RKO (cell line): ENCODE measurements at regions not wholly inside any gene's neighbourhood (a gene's known extent, or its start where the extent isn't known, plus 50 kb on each side); places are given as distances from the start of the nearest gene placed in this dataset.
A peak's percentile ranks its signal among the peaks of the same experiment; 100 is the strongest.

Source experiments
- DNase-seq: peaks from one replicate; pipeline ENCODE4 v3.0.0-alpha.2; 2016; ENCODE audit warnings: low spot score

DNA sequence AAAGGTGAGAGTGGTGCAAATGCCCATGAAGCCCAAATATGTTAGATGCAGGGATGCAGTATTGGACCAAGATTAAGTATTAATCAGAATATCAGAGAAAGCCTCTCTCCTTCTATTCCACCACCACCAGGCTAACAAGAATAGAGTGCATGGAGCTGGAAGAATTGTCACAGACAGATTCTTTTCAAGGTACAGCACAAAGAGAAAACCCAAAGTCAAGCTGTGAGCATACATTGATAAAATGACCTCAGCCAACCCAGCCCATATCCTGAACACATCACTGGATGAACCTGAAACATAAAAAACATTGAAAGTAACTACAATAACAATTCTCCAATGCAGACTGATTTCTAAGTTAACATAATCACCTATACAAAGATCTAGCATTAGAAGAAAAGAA, 445.7 kb upstream of the NETO1 start:
- DNase-seq, result no peak

DNA sequence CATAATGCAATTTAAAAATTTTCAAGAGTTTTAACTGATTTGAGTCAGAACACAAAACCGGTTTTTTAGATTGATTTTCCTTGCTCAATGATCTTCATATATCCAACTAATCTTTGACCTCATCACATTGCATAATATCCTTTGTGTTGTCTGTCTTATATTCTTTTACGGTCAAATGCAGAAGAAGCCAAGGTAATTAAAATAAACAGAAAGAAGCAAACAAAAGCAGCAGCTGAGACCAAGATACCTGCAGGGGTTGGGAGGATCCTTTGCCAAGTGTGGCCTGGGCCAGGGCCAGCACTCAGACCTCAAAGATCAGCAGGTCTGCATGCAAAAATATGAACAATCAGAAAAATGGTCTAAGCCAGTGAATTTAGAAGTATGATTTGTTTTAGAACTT, 428.9 kb upstream of the NETO1 start:
- no peak for DNase-seq

DNA sequence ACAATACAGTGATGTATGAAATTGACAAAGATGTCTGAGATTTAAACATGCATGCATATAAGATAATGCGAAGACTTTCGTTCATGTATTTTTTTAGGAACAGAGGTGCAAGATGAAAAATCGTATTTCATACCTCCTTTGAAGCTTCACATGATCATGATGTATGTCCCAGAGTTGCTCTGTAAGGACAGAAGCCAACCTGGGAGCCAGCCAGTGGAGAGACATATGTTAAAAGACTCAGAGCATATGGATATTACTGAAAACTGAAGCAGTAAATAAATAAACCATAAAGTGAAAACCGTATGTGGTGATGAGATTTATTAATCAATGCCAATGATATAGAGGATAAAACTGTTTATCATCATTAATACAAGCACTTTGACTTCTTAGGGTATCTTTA, 424.4 kb upstream of the NETO1 start:
- no peak for DNase-seq

DNA sequence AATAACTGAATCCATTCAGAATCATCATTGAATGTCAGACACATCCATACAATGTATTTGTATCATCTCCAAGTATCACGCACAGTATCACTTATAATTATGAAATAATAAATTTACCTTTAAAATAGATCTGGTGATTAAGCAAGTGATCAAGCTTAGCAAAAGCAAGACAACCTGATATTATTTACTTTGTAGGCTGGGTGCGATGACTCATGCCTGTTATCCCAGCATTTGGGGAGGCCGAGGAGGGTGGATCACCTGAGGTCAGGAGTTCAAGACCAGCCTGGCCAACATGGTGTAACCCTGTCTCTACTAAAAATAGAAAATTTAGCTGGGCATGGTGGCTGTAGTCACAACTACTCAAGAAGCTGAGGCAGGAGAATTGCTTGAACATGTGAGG, 421.0 kb upstream of the NETO1 start:
- DNase-seq, result no peak

DNA sequence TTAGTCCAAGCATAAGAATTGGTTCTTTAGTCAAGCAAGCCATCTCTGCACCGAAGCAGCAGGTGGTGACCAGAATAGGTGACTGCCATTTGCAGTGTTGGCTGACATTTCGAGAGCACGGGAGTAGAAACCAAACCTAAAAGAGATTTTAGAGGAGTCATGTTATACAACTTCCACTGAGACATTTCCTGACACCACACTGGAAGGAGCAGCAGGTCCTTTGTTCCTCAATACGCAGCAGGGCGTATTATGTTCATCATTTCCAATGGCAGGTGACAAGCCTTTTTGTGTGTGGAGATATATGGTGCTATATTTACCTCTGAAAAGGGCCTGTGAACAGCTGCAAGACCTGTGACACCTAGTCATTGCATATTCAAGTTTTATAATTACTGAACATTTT, 418.8 kb upstream of the NETO1 start:
- DNase-seq, result no peak

DNA sequence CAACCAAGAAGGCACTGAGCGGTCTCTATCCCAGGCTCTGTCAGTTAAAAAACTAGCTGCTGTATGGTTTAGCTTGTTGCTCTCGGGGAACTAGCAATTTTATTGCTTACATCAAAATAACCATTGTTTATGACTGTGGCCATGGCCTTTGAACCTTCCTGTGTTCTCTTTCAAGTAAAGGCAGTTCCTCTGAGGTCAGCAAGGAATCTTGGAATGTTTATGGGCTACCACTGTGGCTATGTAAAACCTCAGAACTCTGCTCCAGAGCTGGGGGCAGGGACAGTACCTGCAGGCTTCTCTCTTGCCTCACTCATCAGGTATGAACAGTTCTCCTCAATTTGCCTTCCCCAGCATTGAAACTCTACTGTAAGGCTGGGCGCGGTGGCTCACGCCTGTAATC, 416.0 kb upstream of the NETO1 start:
- no peak for DNase-seq

DNA sequence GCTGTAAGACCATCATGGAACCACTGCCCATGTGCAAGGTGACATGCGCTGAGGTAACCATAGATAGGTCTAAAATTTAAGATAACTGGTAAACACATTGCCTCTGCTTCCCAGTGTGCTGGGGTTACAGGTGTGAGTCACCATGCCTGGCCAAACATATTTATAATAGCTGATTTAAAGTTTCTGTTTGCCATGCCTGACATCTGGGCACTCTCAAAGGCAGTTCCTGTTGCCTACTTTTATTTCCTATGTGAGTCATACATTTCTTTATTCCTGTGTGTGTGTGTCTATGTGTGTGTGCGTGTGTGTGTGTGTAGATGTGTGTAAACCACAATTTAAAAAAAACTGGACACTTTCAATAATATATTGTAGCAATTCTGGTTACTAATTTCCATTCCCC, 415.2 kb upstream of the NETO1 start:
- DNase-seq, result no peak

DNA sequence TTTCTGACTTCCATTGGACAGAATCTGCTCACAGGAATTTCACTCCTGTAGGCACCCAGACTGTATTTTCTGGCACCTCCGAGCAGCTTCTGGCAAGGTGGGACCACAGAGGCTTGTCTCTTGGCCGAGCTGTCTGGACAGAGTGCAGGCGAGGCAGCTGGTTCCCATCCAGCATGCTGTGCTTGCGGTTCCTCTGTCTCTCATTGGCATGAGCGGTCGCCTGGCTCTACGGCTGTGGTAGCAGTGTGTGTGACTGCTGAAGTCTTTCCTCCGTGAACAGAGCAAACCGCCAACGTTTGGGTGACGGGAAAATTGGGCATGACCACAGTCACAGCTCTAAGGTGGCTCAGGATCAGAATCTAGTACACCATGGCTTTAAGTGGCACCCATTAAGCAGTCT, 411.7 kb upstream of the NETO1 start:
- DNase-seq, result no peak

DNA sequence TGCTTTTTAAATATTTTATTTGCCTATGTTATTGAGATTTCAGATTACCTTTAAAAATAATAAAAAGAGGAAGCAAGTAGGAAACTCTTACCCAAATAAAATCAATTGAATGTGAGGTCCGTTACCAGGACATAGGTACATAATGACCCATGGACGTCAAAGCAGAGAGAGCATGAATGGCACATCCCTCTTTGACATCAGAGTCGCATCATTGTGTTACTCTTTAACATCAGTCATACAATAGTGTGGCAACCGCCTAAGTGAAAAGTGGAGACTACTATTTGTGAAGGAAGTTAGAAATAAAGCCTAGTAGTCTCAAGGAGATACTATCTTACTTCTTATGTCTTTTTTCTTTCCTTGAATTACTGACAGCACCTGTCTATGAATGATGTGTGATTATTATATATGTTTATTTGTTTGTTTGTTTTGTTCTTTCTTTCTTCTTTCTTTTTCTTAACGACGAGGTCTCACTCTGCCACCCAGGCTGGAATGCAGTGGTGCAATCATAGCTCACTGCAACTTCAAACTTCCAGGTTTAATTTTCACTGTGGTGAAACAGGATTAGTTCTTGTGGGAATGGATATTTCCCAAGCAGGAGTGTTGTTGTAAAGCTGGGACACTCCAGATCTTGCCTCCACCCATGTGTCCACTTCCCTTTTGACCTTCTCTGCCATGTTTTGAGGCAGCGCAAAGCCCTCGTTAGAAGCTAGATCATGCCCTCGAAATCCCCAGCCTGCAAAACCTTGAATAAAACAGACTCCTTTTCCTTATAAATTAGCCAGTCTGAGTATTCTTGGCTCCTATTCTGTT, 407.2 kb upstream of the NETO1 start:
- DNase-seq, result no peak

DNA sequence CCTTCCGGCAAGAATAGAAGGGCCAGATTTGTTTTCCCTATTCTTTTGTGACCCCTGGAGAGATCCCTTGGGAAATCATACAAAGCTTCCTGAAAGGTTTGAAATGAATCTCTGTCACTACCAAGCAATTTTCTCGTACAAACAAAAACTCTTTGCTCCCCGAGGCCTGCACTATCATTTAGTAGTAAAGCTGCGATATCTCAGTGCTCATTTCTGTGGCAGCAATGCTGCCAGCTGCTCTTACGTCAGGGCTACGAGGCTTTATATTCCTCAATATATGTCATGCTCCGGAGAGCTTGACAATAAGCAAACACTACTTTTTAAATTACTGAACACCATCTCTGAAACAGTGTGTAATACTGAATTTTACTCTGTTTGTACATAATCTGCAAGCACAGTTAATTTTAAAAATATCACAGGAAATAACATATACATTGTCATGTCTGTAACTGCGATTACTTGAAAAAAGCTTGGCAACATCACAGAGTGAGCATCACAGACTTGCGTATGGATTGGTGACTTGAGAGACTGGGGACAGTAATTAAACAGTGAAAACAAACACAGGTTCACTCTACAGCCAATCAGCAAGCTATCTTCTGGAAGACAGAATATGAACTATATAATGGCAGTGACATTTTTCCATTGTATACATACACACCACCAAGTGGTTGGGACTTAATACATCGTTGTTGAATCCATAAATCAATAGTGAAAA, 403.3 kb upstream of the NETO1 start:
- no peak for DNase-seq

DNA sequence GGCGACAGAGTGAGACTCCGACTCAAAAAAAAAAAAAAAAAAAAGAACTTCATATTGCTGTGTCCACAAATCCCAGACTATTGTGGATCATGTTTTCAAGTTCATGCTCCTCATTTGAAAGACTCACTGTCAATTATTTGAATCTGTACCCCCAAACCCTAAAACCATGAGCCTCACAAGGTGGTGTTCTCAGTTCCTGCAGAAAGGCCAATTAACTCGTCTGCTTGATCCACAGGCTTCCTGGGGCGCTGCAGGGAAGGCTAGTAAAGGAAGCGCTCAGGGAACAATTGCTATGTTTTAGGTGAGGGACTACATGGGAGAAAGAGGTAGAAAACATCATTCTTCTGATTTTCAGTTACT, 396.8 kb upstream of the NETO1 start:
- no peak for DNase-seq

DNA sequence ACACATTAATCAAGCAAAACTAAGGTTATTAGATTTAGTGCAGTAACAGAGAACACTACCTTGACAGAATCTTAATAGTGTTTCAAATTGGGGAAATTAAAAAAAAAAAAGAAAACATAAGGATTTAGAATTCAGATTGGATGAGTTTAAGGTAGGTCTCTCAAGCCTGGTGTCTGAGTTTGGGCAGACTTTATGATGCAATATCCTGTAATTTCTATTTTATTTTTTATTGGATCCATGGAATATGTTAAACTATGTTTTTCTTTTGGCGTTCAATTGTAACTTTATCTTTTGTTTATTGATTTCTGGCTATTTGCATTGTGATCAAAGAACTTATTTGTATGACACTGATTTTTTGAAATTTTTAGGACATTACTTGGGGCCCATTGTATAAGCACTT, 394.1 kb upstream of the NETO1 start:
- DNase-seq, result no peak

DNA sequence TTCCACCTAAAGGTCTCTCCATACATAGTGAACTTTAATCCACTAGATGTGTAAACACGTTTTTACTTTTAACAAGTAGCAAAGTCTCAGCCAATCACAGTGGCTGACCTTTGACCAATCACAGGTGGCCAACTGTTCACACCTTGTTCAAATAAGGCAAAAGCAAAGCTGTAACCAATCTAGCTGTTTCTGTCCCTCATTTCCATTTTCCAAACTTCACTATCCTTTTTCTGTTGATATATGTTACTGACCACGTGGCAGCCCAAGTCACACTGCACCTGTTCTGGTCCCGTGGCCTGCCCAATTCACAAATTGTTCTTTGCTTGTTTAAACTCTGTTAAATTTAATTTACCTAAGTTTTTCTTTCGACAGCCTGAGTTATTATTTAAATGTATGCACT, 393.5 kb upstream of the NETO1 start:
- no peak for DNase-seq

DNA sequence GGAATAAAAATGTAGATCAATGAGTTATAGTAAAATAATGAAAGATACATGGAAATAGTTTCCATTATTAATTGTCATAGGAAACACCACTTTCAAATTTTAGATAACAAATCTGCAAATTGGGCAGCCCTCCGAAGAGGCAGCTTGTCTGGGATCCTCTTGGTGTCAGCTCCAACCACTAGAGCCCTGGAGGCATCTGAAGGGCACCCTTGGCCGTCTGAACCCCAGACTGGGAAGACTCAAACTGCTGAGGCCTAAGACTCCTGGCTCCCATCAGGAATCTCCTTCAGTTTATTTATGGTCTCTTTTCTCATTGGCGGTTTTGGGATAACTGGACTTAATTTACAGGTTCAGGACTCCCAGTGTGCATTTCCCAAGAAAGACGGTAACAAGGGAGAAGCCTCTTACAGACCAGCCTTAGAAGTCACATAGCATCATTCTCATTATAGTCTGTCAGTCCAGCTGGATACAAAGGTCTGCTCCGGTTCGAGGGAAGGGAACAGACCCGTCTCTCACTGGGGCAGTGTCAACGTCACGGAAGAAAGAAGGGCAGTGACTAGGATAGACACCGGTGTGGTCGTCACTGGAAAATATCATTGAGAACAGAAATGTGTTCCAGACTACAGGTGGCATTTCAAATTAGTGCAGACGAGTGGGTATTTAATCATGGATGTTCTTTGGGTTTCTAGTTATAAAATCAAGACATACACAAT, 390.7 kb upstream of the NETO1 start:
- DNase-seq, result no peak

DNA sequence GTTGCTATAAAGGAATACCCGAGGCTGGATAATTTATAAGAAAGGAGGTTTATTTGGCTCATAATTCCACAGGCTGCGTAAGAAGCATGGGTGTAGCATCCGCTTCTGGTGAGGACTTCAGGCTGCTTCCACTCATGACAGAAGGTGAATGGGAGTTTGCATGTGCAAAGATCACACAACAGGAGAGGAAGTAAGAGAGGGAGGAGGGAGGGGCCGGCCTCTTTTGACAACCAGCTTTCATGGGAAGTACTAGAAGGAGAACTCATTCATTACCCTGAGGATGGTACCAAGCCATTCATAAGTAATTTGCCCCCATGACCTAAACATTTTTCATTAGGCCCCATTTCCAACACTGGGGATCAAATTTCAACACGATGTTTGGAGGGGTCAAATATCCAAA, 386.8 kb upstream of the NETO1 start:
- no peak for DNase-seq

DNA sequence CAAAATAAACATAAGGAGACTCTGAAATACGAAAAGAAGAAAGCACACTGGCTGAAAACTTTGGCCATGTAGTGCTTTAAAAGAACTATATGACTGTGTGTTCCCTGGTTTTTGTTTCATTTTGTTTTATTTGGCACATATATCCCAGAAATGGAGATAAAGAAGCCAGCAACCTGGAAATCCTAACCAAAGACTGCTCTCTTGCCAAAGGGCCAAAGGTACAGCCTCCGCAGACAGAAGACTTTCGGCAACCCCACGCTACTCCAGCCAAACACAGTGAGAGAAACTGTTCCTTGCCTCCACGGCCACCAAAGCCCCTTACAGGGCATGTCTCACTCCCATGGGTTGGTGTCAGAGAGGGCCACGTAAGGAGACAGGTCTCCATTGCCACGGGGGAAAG, 381.2 kb upstream of the NETO1 start:
- no peak for DNase-seq

DNA sequence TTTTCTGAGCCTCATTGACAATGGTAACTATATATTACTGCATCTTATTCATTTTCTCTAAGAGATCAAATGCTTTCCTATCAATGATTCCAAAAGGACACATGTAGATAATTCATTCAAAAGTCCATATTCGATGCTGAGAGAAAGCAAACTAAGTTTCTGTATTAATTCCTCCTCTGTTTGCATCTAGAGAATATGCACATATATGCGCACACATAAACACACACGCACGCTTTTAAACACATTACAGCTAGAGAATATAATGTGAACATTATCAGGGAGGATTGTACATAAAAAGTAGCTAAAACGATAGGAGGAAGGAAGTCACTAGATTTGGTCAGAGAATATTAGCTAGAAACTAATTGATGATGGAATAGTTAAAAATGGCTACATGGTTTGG, 379.0 kb upstream of the NETO1 start:
- no peak for DNase-seq

DNA sequence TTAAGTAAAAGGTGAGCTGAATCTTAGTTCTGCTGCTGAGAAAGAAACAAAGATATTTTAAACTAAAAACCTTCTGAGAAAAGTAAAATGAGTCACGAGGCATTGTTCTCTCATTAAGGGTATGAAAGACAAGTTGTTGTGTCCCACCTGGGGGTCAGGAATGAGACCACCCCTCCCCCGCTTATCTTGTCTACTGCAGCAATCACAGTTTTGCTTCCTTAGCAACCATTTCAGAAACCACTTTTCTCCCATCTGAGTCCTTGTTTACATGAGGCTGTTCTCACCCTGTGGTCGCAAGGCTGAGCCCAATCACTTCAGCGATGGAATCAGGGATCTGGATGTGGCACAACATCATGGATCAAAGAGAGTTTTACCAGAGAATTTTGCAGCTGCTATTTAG, 377.6 kb upstream of the NETO1 start:
- DNase-seq, result no peak

DNA sequence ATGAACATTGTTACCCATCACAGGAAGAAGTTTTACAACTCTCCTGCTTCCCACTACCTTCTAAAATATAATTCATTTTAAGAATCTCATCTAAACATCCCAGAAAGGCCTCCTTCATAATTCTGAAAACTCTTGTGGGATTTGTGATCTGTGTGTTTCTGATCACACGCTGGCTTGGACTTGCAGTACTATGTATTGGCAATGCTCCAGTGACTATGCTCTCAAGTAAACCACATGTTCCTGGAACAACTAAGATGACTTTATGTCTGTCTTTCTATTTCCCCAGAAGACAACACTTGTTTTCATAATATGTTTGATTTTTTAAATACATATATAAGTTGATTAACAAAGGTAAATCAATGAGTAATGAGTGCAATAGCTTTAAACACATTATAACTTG, 376.6 kb upstream of the NETO1 start:
- no peak for DNase-seq

DNA sequence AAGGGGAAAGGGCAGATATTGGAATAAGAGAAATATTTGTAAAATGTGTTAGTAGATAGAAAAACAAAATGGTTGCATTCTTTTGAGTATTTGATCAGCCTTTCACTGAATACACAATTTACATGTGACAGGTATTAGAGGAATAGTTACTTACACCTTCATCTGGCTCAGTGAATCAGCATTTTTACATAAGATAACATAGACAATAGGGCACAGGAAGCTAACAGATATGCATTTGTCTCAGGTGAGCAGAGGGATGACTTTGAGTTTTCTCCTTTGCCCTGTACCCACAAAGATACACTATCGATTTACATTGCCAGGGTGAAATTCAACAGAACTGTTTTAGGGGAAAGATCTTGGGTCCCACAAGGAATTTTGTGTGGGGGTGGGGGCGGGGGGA, 373.1 kb upstream of the NETO1 start:
- no peak for DNase-seq

DNA sequence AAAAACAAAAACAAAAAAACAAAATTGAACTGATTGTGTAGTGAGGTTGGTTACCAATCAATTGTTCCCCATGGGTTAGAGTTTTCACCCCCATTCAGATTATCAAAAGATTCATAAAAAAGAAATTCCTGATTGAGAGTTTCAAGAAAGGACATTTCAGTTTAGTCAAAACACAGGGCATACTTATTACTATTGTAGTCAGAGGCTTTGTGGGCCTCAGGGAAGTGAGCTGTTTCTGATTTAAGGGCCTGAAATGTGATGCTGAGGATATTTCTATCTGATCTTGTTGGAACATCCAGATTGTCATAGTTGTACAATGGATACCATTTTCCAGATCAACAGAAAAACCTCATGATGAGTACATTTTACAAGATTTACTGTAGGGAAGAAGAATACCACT, 368.1 kb upstream of the NETO1 start:
- DNase-seq, result no peak

DNA sequence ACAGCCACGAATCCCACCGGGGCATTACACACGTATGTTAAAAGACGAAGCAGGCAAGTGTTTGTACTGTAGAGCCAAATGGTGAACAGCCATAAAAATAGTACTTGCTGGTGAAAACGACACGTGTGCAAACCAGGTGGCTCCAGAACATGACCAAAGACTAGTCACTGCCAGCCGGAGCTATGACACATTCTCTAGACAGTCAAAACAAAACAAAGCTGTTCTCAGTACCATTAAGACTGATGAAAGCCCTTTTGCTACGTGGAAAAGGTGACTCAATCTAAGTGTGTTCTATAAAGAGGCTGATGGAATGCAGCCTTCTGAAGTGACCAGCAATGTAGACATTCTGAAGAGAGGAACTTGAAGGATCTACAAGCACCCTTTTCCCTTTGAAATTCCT, 367.7 kb upstream of the NETO1 start:
- DNase-seq, result peak; percentile 80

DNA sequence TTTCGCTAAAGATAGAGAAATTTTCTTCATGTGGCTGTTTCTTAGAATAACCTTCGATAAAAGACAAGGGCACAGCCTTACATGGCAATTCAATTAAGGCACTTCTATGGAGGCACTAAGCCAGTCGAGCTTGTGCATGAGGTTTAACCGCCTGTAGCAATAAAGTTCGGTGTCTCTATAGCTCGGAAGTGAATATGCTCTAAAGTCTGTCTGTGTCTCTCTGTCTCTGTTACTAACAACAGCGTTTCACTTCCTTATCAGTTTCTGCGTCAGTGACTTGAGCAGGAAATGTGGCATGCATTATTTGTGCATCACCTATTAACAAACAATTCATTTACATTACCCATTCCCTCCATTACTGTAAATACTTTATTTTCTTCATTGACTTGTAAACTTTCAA, 365.1 kb upstream of the NETO1 start:
- no peak for DNase-seq
